GM19468 (cell line): ENCODE measurements at regions not wholly inside any gene's neighbourhood (a gene's known extent, or its start where the extent isn't known, plus 50 kb on each side); places are given as distances from the start of the nearest gene placed in this dataset.

ENCODE experiments used
- ATAC-seq: cut with Tn5 transposase; IDR thresholded peaks from one replicate; pipeline ENCODE4 v1.9.1; 2021; ENCODE audit warnings: mild to moderate bottlenecking, moderate library complexity, moderate number of reproducible peaks; ENCODE audit not compliant: unreplicated experiment; ENCODE audit errors: extremely low read depth

GRCh38 chr15:96560246-96560895, 229.9 kb downstream of the NR2F2 start:
- no peak for ATAC-seq

GRCh38 chr15:96561593-96561992, 231.1 kb downstream of the NR2F2 start:
- ATAC-seq, result no peak

GRCh38 chr15:96564546-96564945, 234.0 kb downstream of the NR2F2 start:
- ATAC-seq, result no peak

GRCh38 chr15:96565266-96565665, 234.8 kb downstream of the NR2F2 start:
- ATAC-seq, result no peak

GRCh38 chr15:96574782-96575181, 244.3 kb downstream of the NR2F2 start:
- no peak for ATAC-seq

GRCh38 chr15:96576596-96576995, 246.1 kb downstream of the NR2F2 start:
- ATAC-seq, result no peak

- no peak for ATAC-seq
Observed at GRCh38 chr15:96578393-96578792, 247.9 kb downstream of the NR2F2 start.

- ATAC-seq, result no peak
Observed at GRCh38 chr15:96581371-96581770, 250.9 kb downstream of the NR2F2 start.

GRCh38 chr15:96582473-96582872, 252.0 kb downstream of the NR2F2 start:
- ATAC-seq, result no peak

- ATAC-seq, result no peak
Observed at GRCh38 chr15:96583671-96584070, 253.2 kb downstream of the NR2F2 start.

- ATAC-seq, result no peak
Observed at GRCh38 chr15:96585484-96586386, 255.2 kb downstream of the NR2F2 start.

- ATAC-seq, result no peak
Observed at GRCh38 chr15:96586901-96587300, 256.4 kb downstream of the NR2F2 start.

- ATAC-seq, result no peak
Observed at GRCh38 chr15:96589864-96590263, 259.4 kb downstream of the NR2F2 start.

GRCh38 chr15:96593735-96594134, 263.2 kb downstream of the NR2F2 start:
- ATAC-seq, result no peak

GRCh38 chr15:96595951-96596350, 265.5 kb downstream of the NR2F2 start:
- no peak for ATAC-seq

- no peak for ATAC-seq
Observed at GRCh38 chr15:96598514-96598913, 268.0 kb downstream of the NR2F2 start.

GRCh38 chr15:96599268-96599667, 268.8 kb downstream of the NR2F2 start:
- no peak for ATAC-seq

- ATAC-seq, result no peak
Observed at GRCh38 chr15:96600350-96600749, 269.9 kb downstream of the NR2F2 start.

- ATAC-seq, result no peak
Observed at GRCh38 chr15:96606617-96607016, 276.1 kb downstream of the NR2F2 start.

- no peak for ATAC-seq
Observed at GRCh38 chr15:96610757-96611156, 280.3 kb downstream of the NR2F2 start.

GRCh38 chr15:96612917-96613316, 282.4 kb downstream of the NR2F2 start:
- no peak for ATAC-seq

- ATAC-seq, result no peak
Observed at GRCh38 chr15:96619174-96619573, 288.7 kb downstream of the NR2F2 start.
